ENCODE measurements at regions not wholly inside any gene's neighbourhood (a gene's known extent, or its start where the extent isn't known, plus 50 kb on each side); places are given as distances from the start of the nearest gene placed in this dataset.

DNA sequence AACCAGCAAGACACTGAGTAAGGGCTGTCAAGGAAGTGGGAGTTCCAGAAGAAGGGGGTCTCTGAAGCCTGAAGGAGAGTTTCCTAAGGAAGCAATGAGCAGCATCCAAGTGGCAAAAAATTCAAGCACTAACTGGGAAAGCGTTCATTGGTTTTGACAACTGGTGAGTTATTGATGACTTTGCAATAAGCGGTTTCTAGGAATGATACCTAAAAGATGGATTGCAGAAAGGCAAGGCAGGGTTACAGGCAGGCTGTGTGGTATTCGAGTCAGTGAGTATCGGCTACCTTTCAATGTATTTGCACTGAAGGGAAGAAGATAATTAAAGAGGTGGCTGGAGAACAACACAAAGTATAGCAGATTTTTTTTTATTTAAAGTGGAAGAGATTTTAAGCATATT lies 59.3 kb upstream of the NCAM1 start:
- TF ChIP-seq, protein P1, sequence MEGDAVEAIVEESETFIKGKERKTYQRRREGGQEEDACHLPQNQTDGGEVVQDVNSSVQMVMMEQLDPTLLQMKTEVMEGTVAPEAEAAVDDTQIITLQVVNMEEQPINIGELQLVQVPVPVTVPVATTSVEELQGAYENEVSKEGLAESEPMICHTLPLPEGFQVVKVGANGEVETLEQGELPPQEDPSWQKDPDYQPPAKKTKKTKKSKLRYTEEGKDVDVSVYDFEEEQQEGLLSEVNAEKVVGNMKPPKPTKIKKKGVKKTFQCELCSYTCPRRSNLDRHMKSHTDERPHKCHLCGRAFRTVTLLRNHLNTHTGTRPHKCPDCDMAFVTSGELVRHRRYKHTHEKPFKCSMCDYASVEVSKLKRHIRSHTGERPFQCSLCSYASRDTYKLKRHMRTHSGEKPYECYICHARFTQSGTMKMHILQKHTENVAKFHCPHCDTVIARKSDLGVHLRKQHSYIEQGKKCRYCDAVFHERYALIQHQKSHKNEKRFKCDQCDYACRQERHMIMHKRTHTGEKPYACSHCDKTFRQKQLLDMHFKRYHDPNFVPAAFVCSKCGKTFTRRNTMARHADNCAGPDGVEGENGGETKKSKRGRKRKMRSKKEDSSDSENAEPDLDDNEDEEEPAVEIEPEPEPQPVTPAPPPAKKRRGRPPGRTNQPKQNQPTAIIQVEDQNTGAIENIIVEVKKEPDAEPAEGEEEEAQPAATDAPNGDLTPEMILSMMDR (conservative IDR thresholded peaks at IDR 0.05; ENCODE audit: low read depth, low read length) = no peak
- no peak for TF ChIP-seq POLR2A (IDR thresholded peaks at IDR 0.05; ENCODE audit: low read depth, low read length)
- no peak for TF ChIP-seq MXI1 (IDR thresholded peaks at IDR 0.05; ENCODE audit: borderline replicate concordance, low read depth, low read length)
- TF ChIP-seq SMC3 (IDR thresholded peaks at IDR 0.05; ENCODE audit: low read depth, low read length) = no peak
- no peak for TF ChIP-seq MAZ (IDR thresholded peaks at IDR 0.05; ENCODE audit: borderline replicate concordance, low read depth, low read length)
- no peak for TF ChIP-seq RCOR1 (IDR thresholded peaks at IDR 0.05; ENCODE audit: insufficient replicate concordance, low read length)
- no peak for TF ChIP-seq RAD21 (IDR thresholded peaks at IDR 0.05; ENCODE audit: low read length)
- TF ChIP-seq RFX5 (IDR thresholded peaks at IDR 0.05; ENCODE audit: low read depth, low read length) = no peak
- TF ChIP-seq CHD1 (IDR thresholded peaks at IDR 0.05; ENCODE audit: low read depth, low read length) = no peak
